Pons (tissue), 1 donor: ENCODE measurements at regions not wholly inside any gene's neighbourhood (a gene's known extent, or its start where the extent isn't known, plus 50 kb on each side); places are given as distances from the start of the nearest gene placed in this dataset.
"Not testable (repeated sequence)": the region's sequence is repeated elsewhere in the genome, so short reads cannot be mapped to it uniquely, and the experiment has no call there.

Experiments used
- DNase-seq: peaks from one replicate; pipeline ENCODE4 v3.0.0-alpha.2; 2016; ENCODE audit warnings: low spot score

DNA sequence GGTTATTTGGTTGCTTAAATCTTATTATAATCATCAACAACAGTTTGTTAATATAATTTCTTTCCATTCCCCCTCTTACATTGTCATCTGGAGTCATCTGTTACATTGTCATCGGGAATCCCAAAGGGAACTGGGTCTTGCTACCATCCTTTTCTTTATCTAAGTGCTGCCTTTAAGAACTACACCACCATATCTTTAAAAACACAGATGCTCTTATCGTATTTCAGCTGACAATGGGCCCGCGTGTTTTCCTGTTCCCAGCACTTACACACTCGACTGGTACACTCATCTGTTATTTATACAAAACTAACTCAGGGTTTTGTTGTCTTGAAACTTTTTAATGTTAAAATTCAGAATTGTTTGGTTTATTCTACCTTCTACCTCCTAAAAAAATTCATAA, 256.2 kb upstream of the MGMT start:
- no peak for DNase-seq

DNA sequence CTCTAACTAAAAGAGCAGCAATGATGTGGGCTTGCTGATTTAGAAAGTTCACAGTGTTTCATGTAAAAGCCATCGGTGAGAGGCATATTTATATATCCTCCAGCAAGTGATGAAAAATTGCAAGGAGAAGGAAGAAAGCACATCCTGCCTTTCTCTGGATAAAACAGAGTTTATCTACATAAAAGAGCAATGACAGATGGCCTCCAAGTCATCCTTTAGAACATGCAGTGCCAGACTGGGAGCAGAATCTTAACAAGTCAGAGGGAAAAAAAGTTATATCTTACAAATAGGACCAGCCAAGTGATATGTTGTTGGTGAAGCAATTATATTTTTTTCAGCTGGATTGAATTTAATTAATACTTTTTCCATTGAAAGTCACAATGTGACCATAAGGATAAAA, 253.8 kb upstream of the MGMT start:
- DNase-seq: no peak

DNA sequence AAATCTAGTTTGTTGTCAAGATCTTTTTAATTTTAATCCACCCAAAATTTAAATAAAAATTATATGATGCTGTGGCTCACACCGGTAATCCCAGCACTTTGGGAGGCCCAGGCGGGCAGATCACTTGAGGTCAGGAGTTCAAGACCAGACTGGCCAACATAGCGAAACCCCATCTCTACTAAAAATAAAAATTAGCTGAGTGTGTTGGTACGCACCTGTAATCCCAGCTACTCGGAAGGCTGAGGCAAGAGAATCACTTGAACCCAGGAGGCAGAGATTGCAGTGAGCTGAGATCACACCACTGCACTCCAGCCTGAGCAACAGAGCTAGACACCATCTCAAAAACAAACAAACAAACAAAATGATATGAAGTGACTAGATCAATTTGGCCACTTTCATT, 253.0 kb upstream of the MGMT start:
- DNase-seq: not testable (repeated sequence)

DNA sequence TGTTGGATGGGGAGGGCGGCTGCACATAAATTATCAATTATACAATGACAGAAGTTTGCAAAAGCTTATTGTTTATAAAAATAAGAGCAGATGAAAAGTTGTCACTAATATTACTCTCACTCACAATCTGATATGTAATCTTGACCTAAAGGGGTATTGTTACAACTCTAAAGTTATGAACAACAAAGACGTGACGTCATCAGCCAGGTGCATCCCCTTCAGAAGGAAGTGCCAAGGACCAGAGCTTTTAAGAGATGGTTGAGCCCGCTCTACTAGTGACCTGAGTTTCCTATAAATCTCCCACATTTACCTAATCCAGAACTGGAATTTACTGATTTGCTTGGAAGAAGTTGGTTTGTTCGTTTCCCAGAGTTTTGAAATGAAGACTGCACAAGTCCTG, 247.7 kb upstream of the MGMT start:
- DNase-seq: no peak

DNA sequence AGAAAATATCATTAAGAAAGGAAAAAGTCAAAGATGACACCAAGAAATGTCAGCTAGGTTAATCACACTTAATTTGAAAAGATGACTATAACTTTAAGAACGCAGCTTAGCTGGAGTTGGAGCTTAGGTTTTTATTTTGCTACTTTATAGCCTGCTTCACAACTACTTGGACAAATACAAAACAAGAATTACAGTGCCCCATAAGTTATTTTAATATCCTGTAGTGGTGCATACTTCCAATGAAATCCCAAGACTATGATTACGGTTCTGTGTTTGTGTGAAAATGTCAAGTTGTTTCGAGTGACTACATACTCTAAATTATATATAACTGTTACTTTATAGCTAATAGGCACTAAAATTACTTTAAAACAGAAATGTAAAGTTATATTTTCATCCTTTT, 244.6 kb upstream of the MGMT start:
- DNase-seq: no peak

DNA sequence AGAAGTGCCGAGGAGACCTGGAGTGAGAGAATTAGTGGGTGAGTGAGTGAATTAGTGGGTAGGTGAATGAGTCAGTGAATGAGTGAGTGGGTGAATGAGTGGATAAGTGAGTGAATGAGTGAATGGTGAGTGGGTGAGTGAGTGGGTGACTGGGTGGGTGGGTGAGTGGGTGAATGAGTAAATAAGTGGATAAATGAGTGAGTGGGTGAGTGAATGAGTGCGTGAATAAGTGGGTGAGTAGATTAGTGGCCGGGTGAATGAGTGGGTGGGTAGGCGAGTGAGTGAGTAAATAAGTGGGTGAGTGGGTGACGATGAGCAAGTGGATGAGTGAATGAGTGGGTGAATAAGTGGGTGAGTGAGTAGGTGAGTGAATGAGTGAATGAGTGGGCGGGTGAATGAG, 243.7 kb upstream of the MGMT start:
- no peak for DNase-seq

DNA sequence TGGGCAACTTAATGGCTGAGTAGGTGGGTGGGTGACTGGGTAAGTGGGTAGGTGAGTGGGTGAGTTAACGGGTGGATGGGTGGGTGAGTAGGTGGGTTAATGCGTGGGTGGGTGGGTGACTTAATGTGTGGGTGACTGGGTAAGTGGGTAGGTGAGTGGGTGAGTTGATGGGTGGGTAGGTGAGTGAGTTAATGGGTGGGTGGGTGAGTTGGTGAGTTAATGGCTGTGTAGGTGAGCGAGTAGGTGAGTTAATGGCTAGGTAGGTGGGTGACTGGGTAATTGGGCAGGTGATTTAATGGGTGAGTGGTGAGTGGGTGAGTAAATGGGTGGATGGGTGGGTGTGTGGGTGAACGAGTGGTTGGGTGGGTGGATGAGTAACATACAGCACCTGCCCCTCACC, 243.0 kb upstream of the MGMT start:
- no peak for DNase-seq

DNA sequence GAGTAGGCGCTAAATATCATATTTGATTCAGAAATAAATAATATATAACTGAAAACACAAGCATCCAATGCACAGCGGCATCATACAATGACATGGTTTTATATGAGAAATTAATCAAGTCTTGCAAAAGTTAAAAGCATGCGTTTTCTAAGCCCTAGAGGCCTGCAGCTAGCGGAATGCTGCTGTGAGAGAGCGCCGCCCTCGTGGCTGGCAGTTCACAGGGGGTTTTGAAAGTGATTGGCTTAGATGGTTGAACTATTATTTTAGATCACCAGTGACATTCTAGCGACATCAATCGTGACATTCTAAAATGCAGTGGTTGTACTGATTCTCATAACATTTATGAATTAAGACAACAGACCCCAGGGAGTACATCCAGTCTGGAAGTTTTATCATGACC, 235.2 kb upstream of the MGMT start:
- DNase-seq: no peak

DNA sequence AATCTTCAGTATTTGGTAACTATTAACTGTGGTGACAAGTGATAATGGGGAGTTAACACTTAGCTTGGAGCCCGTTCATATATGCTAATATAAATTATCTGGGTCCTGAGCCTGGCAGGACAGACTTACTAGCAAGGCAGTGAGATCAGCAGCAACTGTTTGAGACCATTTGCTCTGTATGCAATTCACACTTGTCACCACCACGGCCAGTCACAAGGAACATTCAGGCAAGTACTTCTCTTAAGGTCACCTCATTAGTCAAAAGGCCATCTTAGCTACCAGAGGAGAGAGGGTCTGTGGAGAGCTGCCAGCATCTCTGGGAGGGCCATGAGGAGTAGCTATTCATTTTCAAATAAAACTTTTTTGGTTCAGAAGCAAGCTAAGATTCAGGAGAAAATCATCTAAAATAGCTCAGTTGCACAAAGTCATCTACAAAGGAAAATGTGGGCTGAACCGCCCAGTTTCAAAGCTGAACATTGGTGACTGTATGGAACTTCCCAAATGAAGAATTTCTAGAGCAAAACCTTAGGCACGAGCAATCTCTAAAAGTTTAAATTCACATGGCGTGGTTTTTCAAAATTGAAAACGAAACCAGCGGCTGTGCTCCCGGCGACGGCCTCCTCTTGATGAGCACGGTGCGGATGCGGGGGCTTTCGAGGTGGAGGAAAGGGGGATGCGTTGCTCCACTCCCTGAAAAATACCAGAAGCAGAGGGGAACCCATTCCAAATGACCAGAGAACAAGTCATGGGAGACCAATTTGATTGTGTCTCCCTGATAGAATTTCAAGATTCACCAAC, 233.5 kb upstream of the MGMT start:
- DNase-seq: no peak

DNA sequence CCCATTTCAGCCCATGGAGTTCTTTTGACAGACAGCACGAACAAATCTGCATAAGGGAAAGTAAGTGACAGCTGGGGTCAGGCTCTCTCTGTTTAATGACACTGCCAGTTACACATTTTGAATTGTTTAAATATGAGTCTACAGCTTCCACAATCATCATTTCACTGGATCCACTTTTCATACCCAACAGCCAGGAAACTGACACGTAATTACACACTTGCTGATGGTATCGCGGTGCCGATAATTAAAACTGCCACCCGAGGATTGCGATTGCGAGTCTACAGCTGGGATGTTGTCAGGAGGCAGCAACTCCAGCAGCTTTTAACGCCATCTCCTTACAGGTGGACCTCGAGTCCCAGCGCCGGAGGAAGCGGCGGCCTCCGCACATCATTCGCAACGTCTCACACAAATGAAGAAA, 230.8 kb upstream of the MGMT start:
- no peak for DNase-seq

DNA sequence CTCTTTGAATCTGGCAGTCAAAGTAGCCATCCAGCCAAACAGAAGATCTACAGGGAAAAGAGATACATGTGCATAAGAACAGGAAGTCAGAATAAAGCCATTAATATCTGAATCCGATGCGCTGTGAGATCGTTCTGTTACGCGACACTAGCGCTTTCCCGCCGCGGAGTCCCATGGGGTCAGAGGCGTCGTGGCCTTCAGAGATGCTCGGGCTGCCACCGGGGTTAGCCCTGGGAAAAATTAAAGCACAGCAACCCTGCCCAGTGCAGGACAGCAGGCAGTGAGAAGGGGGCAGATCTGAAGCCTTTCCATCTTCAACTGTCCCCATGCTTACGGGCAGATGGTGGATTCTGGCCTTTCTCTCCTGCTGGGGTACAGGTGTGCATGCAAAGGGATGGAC, 225.6 kb upstream of the MGMT start:
- no peak for DNase-seq

DNA sequence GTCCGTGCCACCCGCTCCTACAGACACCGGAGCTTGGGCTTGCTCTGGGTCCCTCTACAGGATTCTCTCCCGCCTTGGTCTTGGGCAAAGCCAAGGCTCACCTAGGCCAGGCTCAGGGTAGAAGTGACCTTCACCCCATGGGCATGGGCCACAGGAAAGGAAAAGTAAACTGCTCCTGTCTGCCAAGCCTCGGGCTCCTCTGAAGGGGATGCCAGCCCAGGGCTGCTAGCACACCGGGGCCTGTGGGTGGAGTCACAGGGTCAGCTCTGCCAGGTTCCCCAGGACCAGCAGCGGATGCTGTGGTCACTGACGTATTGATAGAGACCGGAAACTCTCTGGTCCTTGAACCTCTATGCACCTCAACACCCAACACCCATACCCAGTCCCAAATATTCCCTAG, 222.7 kb upstream of the MGMT start:
- no peak for DNase-seq

DNA sequence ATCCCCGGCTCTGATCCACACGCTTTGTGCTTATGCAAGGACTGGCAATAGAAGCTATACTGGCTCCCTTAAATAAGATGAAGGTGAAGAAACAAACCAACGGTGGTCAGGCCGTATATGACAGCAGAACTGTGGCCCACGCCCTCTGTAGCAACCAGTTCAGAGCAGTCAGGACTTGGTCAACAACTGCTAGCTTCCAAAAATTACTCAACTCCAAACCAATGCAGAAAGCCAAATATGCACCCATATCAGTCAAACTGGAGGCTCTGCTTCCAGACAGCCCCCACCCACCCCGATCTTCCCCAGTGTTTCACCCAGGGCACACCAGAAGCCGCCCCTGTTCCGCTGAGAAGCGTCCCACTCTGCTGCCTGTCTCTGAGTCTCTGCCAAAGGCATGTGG, 222.3 kb upstream of the MGMT start:
- DNase-seq: no peak

DNA sequence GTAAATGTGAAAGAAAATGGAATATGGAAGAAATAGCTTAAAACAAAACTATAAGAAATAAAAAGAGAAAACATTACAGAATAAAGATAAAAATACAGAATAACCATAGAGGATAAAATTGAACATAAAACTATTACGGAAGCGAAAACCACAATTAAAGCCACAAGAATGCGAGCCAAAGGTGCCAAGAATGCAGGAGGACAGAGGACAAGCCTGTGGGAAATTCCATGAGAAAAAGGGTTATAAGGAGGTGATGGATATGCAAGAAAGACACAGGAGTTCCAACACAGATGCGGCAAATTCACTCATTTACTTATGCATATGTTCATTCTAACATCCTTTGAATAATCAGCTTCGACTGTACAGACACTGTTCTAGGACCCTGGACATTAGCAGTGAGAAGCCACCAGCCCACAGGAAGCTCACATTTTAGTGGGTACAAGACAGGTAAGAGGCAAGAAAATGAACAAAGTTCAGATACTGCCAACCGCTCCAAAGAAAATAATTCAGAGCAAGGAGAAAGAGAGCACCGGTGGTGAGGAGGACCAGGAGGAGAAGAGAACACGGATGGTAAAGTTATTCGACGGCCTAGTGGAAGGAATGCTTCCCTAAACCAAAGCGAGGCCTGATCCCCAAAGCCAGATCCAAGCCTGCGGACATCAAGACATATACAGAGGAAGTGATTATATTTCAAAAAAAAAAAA, 213.7 kb upstream of the MGMT start:
- no peak for DNase-seq

DNA sequence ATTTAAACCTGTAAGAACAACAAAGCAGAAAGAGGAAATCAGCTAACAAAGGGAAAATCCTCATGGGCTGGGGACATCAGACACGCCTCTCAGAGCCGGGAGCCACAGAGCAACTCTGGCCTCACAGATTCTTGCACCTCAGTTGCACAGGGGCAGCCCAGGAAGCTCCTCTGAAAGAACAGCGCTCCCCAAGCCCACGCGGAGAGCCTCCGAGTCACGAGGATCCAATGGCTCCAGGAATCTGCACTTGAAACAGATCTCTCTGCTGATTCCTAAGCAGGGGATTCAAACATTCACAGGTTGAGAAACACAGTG, 213.2 kb upstream of the MGMT start:
- no peak for DNase-seq

DNA sequence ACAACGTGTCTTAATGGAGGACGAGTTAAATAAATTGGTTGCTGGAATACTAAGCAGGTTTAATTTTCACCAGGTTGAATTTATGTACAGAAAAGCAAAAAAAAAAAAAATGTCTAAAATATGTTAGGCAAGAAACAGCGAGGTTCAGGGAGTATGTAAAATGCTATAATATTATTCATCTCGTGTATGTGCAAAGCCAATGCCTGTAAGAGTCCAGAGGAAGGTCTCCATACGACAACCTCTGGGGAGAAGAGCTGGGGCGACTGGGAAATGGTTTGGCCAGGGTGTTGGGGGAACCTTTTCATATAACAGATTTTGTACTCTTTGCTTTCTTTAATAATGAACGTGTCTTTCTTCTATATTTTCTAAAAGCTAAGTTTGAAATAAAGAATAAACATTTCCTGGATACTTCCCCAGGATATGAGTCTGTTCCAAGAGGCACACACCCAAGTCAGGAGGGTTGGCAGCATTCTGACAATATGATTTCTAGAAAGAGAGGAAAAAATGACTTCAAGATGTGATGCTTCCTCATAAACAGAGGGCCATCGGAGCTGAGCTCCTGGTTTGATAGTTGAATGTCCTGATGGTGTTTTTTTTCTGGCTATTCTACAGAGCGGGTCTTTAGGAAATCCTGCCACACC, 208.6 kb upstream of the MGMT start:
- DNase-seq: no peak

DNA sequence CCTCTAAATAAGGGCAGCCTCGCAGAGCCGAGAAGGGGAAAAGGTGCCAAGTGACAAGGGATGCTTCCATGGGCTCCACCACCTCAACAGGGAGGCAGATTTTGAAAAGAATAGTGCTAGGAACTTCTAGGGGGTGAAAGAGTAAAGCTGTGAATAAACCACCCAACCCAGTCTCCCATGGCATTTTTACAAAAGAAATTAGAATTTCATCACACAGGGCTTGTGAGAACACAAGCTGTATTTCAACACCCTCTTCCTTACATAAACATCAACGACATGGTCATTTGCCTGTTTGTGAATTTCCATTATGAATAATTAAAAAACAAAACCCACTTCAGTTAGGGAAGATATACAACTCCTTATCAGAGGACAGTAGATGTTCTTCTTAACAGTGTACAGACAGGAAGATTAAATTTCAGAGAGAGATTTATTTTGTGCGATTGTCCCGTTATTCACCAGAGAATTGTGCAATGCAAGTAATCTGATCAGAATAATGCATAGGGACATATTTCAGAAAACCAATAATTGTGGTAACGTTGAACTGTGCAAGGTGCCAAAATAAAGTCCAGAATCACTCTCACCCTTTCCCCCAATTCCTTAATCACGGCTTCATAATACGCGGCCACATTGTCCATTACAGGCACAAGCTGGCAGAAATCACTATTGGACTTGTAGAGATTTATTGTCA, 207.8 kb upstream of the MGMT start:
- DNase-seq: no peak

DNA sequence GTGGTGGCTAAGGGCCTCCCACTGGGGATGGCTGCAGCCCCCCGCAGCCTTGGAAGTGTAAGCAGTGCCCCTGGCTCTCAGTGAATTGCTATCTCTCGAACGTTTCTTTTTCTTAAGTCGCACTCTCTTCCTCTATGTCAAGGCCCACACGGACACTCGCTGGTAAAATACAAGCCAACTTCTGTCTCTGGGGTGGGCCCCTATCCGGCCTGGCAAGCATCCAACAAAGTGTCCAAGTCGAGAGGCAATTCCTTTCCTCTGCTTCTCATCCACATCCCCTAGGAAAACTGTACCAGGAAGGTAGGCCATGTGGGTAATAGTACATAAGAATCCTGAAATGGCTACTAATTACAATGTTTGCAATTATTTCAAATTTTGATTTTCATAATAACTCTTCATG, 194.9 kb upstream of the MGMT start:
- no peak for DNase-seq

DNA sequence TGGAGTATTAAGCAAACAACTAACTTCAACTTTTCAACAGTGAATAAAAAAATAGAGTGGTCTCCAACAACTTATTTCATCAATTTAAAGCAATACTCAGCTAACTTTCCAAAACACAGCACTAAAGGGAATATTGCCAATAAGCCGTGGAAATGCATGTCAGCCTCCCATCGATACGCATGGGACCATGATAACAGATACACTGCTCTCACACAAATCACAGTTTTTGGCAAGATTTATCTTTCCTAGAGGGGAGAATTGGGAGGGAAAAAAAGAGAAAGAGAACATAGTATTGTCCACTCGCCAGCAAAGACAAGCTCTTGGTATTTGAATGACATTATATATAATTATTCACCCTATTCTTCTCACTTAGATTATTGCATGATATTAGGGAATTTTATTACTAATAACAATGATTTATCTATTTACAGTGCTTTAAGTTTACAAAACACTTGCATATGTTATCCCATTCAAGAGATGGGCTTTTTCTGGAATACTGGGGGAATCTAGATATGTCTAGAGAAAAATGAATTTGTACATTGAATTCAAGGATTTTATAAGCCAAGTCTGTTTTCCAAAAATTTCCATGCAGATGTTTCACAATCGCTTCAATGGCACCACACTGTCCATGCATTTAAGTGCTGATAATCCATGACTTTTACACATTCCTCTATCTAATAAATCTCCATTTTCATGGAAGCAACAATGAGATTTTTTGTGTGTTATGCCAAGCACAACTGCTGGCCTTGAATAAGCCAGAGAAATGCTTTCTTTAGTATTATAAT, 194.0 kb upstream of the MGMT start:
- DNase-seq: no peak

DNA sequence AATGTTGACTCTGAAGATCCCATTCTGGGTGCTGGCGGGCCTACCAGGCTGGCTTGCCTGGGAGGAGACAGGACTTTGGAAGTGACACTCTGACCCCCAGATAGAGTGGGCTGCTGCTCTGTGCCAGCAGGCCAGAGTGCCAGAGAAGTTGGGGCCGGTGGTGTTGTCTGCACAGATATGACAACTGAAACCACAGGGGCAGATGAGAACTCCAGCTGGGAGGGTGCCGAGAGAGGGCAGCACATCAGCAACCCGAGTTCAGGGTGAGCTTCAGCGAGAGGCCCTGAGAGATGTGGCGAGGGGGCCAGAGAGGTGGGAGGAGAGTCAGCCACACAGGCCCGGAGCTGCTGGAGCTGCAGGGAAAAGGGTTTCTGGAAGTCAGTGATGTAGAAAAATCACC, 193.2 kb upstream of the MGMT start:
- DNase-seq: no peak

DNA sequence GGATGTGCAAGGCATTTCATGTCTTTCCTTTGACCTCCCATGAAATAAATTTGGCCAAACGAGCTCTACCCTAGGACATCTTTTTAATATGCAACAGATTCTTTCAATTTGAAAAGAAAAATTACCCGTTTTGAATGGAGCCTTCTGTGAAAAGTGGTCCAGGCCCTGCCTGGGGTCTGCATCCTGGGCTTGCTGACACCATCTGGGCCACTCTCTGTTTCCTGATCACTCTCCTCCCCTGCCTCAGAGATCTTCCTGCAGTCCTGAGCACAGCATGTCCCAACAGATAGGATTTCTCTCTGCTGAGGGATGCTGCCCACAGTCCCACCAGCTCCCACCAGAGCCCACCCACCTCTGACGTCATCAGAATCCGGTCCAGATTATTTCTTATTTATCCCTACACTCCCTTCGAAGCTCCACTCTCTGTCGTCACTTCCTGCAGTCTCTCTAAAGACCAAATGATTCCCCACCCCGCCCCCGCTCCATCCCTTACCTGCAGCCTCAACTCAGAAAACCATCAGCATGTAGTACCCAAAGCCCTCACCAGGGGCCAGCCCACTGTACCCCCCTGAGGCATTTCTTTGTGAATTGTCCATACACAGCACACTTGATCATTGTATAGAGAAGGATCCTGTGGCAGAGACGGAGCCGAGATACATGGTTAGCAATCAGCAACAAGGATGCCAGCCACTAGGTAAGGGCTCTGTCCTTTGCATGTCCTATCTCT, 192.1 kb upstream of the MGMT start:
- DNase-seq: no peak
